Dermis microvascular lymphatic vessel endothelial cell (primary cell): ENCODE measurements at regions not wholly inside any gene's neighbourhood (a gene's known extent, or its start where the extent isn't known, plus 50 kb on each side); places are given as distances from the start of the nearest gene placed in this dataset.

Experiments
- DNase-seq, 2 donors: peaks; one replicate each; pipeline versions ENCODE4 v3.0.0 to v3.0.0-alpha.2; 2010; ENCODE audit warnings: low read depth in 2 of 2

GRCh38 chr15:93321881-93322282, 232.9 kb upstream of the RGMA start:
- no peak for DNase-seq

- no peak for DNase-seq
These were observed 230.3 kb upstream of the RGMA start for GRCh38 chr15:93319121-93319814.

DNA sequence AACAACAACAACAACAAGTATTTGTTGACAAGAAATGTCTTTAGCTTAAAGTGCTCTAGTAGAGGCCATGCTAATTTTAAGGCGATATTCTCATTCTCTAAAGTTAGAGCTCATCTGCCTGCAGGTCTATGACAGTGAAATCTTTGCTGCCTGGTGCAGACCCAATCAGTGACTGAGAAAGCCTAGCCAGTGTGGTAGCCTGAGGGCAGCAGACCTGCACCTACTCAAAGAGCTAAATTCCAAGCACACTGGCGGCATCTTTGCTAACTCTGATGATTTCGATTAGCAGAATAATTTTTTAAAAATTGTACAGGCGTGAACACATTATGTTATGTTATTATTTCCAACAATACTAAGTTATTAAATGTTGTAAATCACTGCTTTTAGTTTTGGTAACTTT, 228.8 kb upstream of the RGMA start:
- no peak for DNase-seq

DNA sequence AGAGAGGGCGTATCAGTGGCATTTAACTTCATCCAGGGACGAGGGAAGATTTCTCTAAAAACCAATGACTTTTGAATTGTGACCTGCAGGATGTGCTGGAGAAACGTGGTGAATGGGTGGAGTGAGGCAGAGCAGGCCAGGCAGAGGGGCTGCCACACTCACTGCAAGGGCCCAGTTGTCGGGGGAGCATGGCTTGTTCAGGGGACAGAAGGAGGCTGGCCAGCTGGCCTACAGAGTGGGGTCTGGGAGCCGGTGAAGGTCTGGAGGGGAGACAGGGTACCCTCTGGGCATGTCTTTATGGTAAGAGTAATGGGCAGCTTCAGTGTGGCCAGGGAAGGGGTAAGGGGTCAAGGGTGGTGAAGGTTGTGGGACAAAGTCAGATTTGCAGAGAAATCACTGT, 225.2 kb upstream of the RGMA start:
- DNase-seq: no peak

- no peak for DNase-seq
These were observed 224.0 kb upstream of the RGMA start for GRCh38 chr15:93312891-93313486.

DNA sequence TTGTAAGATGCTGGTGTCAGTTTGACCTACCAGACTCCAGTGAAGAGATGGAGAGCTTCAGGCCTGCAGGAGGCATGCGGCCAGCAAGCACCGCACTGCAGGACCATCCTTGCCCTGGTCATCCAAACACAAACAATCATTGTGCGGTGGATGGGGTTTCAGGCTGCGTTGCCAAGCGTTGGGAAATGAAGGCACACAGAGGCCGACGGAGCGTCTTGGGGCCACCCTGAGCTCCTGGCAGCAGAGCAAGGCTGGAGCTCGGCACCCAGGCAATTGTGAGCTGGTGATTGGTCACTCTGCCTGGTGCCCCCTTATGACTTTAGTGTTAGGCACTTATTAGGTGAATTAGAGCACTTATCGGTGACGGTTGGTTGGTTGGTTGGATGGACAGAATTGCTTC, 222.6 kb upstream of the RGMA start:
- no peak for DNase-seq

DNA sequence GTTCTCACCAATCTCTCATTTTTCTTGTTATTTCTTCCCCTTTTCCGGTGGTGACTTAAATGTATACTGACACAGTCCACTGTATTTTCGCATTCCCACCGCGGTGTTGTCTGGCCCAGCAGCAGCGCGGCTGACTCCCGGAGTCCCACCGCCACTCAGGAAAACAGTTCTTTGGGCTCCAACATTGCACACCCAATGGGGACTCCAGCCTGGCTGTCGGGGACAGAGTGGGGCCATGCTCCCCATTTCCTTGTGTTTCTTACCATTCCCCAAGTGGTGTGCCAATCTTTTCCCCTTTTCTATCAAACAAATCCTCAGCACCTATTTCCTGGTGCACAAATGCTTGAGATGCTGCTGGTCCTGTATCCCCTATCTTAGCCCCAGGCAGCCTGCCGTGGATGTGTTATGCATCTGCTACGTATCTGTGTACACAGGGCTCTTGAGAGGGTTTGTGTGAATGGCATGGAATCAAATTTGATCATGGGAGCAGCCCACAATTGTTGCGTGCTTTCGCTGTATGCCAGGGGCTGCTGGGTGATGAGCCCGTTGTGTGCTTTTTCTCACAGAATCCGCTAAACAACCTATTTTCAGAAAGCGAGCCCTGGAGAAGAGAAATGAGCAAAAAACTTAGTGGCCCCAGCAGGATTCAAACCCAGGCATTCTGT, 219.1 kb upstream of the RGMA start:
- no peak for DNase-seq

- no peak for DNase-seq
These were observed 218.5 kb upstream of the RGMA start for GRCh38 chr15:93307513-93307912.

- no peak for DNase-seq
These were observed 216.3 kb upstream of the RGMA start for GRCh38 chr15:93305306-93305705.

GRCh38 chr15:93302080-93302765, 213.2 kb upstream of the RGMA start:
- DNase-seq: no peak

DNA sequence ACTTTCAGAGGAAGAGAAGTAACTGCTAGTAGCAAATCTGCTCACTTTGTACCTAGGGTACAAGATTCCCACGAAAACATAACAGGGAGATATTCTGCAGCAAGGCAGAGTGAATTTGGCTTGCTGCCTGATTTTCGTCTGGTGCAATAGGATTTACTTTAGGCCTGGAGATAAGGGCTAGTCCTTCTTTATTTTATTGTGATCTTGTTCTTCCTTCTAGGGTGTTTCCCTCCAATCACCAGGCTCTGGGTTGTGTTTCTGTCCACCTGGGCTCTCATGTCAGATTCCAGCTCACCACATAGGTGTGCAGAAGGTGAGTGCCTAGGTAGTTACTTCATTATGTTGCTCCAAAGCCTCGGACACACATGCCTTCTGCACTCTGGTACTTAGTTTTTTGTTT, 211.8 kb upstream of the RGMA start:
- no peak for DNase-seq

GRCh38 chr15:93299675-93300074, 210.7 kb upstream of the RGMA start:
- no peak for DNase-seq

- no peak for DNase-seq
These were observed 209.9 kb upstream of the RGMA start for GRCh38 chr15:93298901-93299300.

DNA sequence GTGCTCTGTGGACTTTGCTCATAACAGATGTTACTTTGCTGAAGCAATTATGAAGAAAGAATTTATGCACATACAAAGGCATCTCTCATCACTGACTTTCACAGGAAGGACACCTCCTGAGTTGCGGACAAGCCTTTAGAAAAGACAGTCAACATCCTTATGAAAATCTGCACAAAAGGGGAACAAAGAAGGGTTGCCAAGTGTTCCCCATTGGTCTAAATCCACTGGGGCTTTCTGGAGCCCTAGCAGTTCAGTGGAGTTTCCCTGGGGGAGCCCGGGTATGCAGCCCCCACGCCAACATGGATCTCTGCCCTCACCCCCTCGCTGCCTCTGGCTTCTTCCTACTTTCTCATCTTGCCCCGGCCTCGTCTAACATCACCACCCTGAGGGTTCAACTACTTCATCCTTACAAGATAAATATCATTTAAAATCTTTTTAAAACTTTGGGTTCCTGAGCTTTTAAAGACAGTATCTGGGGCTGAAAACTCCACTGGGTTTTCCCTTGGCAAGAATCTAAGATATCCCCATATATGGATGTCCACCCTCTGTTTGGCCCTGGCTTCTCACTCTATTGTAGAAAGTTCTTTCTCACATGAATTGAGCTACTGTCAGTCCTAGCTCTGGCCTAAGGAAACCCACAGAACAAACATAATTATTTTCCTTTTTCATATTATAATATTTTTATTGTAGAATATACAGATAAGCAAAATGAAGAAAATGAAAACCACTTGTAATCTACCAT, 207.9 kb upstream of the RGMA start:
- DNase-seq: no peak

DNA sequence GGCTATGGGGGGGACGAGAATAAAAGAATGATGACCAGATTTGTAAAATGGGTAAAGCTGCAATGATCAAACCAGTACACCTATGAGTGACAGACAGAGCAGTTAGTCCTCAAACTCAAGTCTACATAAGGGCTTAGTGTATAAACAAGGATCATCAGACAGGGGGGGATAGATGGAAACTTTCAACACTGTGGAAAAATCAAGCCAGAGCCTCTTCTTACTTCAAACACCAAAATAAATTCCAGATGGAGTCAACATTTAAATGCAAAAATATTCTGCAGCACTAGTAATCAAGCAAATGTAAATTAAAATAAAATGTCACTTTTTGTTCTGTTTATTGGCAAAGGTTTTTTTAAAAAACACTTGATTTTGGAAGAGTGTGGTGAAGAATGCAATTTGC, 205.9 kb upstream of the RGMA start:
- no peak for DNase-seq

GRCh38 chr15:93294066-93294465, 205.1 kb upstream of the RGMA start:
- no peak for DNase-seq

DNA sequence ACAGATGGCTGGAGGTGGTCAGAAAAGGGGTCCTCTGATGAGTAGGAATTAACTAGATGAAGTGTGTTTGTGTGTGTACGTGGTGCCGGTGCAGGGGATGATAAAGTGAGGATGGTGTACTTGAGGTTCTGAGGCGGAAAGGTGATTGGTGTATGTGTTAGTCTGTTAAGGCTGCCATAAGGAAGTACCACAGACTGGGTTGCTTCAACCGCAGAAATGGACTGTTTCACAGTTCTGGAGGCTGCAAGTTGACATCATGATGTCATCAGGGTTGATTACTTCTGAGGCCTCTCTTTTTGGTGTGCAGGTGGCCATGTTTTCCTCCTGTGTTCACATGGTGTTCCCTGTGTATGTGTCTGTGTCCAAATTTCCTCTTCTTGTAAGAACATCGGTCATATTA, 202.4 kb upstream of the RGMA start:
- DNase-seq: no peak

DNA sequence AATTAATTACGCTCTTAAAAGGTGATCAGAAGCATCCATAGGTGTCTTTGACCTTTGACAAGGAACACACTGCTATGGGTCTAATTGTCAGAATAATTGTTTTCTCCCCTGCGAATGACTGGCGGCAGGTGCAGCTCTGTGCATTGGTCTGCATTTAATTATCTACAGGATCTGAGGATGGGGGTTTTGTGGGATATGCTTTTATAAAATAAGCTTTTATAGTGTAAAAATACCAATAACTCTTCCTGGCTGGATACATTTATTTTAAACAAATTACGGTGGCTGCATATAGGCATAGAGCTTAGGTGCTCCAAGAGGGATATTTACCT, 201.6 kb upstream of the RGMA start:
- DNase-seq: no peak

- DNase-seq: no peak
These were observed 201.1 kb upstream of the RGMA start for GRCh38 chr15:93289941-93290617.

- no peak for DNase-seq
These were observed 199.8 kb upstream of the RGMA start for GRCh38 chr15:93288728-93289294.

- DNase-seq: no peak
These were observed 197.4 kb upstream of the RGMA start for GRCh38 chr15:93286446-93286845.
